Loucy (cell line): ENCODE measurements at regions not wholly inside any gene's neighbourhood (a gene's known extent, or its start where the extent isn't known, plus 50 kb on each side); places are given as distances from the start of the nearest gene placed in this dataset.

ENCODE experiments used
- H2AFZ ChIP-seq: fragments of 200-600 bp; sonication (generic); 2 replicates; pipeline ENCODE4 v1.6.0; 2016; ENCODE audit warnings: antibody characterized with exemption, mild to moderate bottlenecking, low read length, moderate library complexity
- H3F3A ChIP-seq: fragments of 200-600 bp; 2 replicates; pipeline ENCODE4 v1.6.0; 2016; ENCODE audit warnings: antibody characterized with exemption, low read depth, mild to moderate bottlenecking
- H3K27me3 ChIP-seq: fragments of 200-600 bp; sonication (generic); 2 replicates; pipeline ENCODE4 v1.6.1; 2014; ENCODE audit warnings: low read length, mild to moderate bottlenecking; ENCODE audit not compliant: insufficient read depth, poor library complexity, severe bottlenecking
- H3K36me3 ChIP-seq: fragments of 200-600 bp; sonication (generic); 2 replicates; pipeline ENCODE4 v1.6.1; 2016; ENCODE audit warnings: low read length; ENCODE audit not compliant: insufficient read depth
- H3K4me1 ChIP-seq: fragments of 200-600 bp; sonication (generic); 2 replicates; pipeline ENCODE4 v1.5.1; 2014; ENCODE audit warnings: low read length, mild to moderate bottlenecking; ENCODE audit not compliant: insufficient read depth, poor library complexity, severe bottlenecking
- H3K4me2 ChIP-seq: fragments of 200-600 bp; sonication (generic); 2 replicates; pipeline ENCODE4 v1.6.0; 2014; ENCODE audit warnings: antibody characterized with exemption, low read length, low read depth, mild to moderate bottlenecking; ENCODE audit not compliant: poor library complexity, severe bottlenecking
- H3K4me3 ChIP-seq: fragments of 200-600 bp; sonication (generic); 2 replicates; pipeline ENCODE4 v1.5.1; 2014; ENCODE audit warnings: low read length, mild to moderate bottlenecking, mixed read lengths; ENCODE audit not compliant: poor library complexity, severe bottlenecking
- H3K79me2 ChIP-seq: fragments of 200-600 bp; sonication (generic); 2 replicates; pipeline ENCODE4 v1.6.1; 2014; ENCODE audit warnings: low read length; ENCODE audit not compliant: insufficient read depth
- H3K9ac ChIP-seq: fragments of 200-600 bp; sonication (generic); 2 replicates; pipeline ENCODE4 v1.6.0; 2014; ENCODE audit warnings: mild to moderate bottlenecking, low read depth, low read length, moderate library complexity; ENCODE audit not compliant: poor library complexity, severe bottlenecking
- H3K9me2 ChIP-seq: fragments of 200-600 bp; sonication (generic); replicated peaks from 2 replicates; pipeline ENCODE4 v1.6.1; 2016; ENCODE audit warnings: low read depth, low read length, mixed read lengths
- H3K9me3 ChIP-seq: fragments of 200-600 bp; sonication (generic); 2 replicates; pipeline ENCODE4 v1.6.1; 2014; ENCODE audit warnings: mild to moderate bottlenecking, antibody characterized with exemption, low read length, low read depth; ENCODE audit not compliant: insufficient read depth
- H4K20me1 ChIP-seq: fragments of 200-600 bp; sonication (generic); 2 replicates; pipeline ENCODE4 v1.6.0; 2014; ENCODE audit warnings: antibody characterized with exemption, low read length, mild to moderate bottlenecking; ENCODE audit not compliant: insufficient read depth, poor library complexity, severe bottlenecking
- EZH2phosphoT487 ChIP-seq: fragments of 200-600 bp; IDR thresholded peaks from 2 replicates; pipeline ENCODE4 v1.6.1; 2018; ENCODE audit warnings: antibody characterized with exemption, mild to moderate bottlenecking, moderate library complexity, borderline replicate concordance
- TF ChIP-seq, protein P1 (sequence below): fragments of 200-600 bp; sonication (generic); conservative IDR thresholded peaks from 2 replicates; pipeline ENCODE4 v1.5.1; 2014; ENCODE audit warnings: mild to moderate bottlenecking, antibody characterized with exemption, low read length

DNA sequence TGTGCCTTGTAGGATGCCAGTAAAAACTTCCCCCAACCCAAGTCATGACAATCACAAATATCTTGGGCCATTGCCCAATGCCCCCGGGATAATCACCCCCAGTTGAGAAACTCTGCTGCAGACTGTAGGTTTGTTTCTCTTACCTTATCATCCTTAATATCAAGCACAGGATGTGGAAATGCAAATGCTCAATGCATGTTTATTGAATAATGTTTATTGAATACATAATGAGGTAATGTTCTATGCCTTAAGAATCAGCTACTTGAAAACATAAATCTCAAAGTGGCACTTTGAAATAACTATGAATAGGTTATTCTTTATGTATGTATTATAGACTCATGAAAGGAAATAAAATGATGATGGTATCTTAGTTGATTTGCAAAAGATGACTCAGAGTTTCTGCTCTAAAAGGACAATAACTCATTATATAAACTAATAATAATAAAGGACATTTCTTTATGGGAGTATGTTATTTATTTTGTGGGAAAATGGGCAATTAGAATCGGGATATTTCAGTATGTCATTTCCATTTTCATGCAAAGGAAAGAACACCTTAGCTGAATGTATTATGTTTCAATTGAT is 414.2 kb downstream of the EFNB2 start:
- TF ChIP-seq EZH2phosphoT487 = no peak
- TF ChIP-seq, protein P1, sequence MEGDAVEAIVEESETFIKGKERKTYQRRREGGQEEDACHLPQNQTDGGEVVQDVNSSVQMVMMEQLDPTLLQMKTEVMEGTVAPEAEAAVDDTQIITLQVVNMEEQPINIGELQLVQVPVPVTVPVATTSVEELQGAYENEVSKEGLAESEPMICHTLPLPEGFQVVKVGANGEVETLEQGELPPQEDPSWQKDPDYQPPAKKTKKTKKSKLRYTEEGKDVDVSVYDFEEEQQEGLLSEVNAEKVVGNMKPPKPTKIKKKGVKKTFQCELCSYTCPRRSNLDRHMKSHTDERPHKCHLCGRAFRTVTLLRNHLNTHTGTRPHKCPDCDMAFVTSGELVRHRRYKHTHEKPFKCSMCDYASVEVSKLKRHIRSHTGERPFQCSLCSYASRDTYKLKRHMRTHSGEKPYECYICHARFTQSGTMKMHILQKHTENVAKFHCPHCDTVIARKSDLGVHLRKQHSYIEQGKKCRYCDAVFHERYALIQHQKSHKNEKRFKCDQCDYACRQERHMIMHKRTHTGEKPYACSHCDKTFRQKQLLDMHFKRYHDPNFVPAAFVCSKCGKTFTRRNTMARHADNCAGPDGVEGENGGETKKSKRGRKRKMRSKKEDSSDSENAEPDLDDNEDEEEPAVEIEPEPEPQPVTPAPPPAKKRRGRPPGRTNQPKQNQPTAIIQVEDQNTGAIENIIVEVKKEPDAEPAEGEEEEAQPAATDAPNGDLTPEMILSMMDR = no peak
- Histone ChIP-seq H3K4me1 (no peaks in the 10 kb centered on the region), H3K4me2 (no peak overlapping the region)

DNA sequence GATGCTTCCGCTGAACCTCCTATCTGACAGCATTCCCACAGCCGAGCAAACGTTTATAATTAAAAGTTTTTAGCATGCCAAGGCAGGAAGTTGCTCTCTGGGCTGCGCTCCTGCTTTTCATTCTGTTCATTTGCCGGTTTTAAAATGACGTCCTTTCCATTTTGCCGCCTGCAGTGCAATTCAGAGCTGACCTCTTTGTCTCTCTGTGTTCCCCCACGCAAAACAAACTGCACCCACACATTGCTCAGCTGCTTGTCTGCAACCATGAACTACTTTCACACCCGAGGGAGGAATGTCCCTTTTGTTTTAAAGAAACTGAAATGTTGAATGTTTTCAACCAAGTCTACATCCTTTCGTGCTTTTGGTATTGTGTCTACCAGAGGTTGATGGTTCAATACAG is 416.5 kb downstream of the EFNB2 start:
- no peaks in the 10 kb centered on the region for H3K27me3 ChIP-seq
- H3K9me2 ChIP-seq = no peaks in the 10 kb centered on the region
- no peaks in the 10 kb centered on the region for H3F3A ChIP-seq
- H3K9ac ChIP-seq = no peak overlapping the region
- TF ChIP-seq, protein P1 = no peak
- TF ChIP-seq EZH2phosphoT487 = no peak
- no peak overlapping the region for H3K4me3 ChIP-seq
- H3K4me2 ChIP-seq = no peak overlapping the region
- H3K36me3 ChIP-seq = no peaks in the 10 kb centered on the region
- no peaks in the 10 kb centered on the region for H4K20me1 ChIP-seq
- no peaks in the 10 kb centered on the region for H3K4me1 ChIP-seq
- no peak overlapping the region for H2AFZ ChIP-seq
- H3K79me2 ChIP-seq = no peaks in the 10 kb centered on the region
- no peaks in the 10 kb centered on the region for H3K9me3 ChIP-seq

More for the DNA sequence above, 414.2 kb downstream of the EFNB2 start:
- H3K4me3 ChIP-seq = no peak overlapping the region
- H3K79me2 ChIP-seq = no peaks in the 10 kb centered on the region
- no peak overlapping the region for H2AFZ ChIP-seq
- H3F3A ChIP-seq = no peaks in the 10 kb centered on the region
- no peak overlapping the region for H3K9ac ChIP-seq
- H4K20me1 ChIP-seq = no peaks in the 10 kb centered on the region
- no peaks in the 10 kb centered on the region for H3K9me3 ChIP-seq
- H3K27me3 ChIP-seq = no peaks in the 10 kb centered on the region
- H3K36me3 ChIP-seq = no peaks in the 10 kb centered on the region
- H3K9me2 ChIP-seq = no peaks in the 10 kb centered on the region

DNA sequence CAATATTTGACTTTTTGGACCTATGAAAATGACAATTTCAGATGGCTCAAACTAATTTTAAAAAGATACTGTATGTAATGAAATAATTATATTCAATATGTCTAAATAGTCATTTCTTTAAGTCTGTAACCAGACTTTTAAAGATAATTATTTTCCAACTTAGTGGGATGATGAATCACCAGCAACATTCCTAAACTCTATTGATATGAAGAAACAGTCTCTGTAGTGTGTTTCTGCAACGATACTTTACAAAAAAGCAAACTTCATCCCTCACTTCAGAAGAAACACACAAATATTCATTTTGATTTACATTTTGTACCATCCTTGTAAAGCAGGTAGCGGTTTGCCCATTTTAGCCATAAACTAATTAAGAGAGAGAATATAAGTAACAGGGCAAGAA is 417.4 kb downstream of the EFNB2 start:
- Histone ChIP-seq H3K36me3 (no peaks in the 10 kb centered on the region), H4K20me1 (no peaks in the 10 kb centered on the region), H3F3A (no peaks in the 10 kb centered on the region), H3K4me3 (no peak overlapping the region), H3K9me3 (no peaks in the 10 kb centered on the region), H3K4me2 (no peak overlapping the region), H2AFZ (no peak overlapping the region), H3K9me2 (no peaks in the 10 kb centered on the region), H3K9ac (no peak overlapping the region), H3K4me1 (no peaks in the 10 kb centered on the region), H3K27me3 (no peaks in the 10 kb centered on the region), H3K79me2 (no peaks in the 10 kb centered on the region)
- TF ChIP-seq, protein P1 = no peak
- no peak for TF ChIP-seq EZH2phosphoT487
